HS-27A (cell line): ENCODE measurements at regions not wholly inside any gene's neighbourhood (a gene's known extent, or its start where the extent isn't known, plus 50 kb on each side); places are given as distances from the start of the nearest gene placed in this dataset.
"Not testable (repeated sequence)": the region's sequence is repeated elsewhere in the genome, so short reads cannot be mapped to it uniquely, and the experiment has no call there.

ENCODE experiments used
- DNase-seq: peaks from one replicate; pipeline ENCODE4 v3.0.0-alpha.2; 2012; ENCODE audit warnings: low read depth, missing footprints

DNA sequence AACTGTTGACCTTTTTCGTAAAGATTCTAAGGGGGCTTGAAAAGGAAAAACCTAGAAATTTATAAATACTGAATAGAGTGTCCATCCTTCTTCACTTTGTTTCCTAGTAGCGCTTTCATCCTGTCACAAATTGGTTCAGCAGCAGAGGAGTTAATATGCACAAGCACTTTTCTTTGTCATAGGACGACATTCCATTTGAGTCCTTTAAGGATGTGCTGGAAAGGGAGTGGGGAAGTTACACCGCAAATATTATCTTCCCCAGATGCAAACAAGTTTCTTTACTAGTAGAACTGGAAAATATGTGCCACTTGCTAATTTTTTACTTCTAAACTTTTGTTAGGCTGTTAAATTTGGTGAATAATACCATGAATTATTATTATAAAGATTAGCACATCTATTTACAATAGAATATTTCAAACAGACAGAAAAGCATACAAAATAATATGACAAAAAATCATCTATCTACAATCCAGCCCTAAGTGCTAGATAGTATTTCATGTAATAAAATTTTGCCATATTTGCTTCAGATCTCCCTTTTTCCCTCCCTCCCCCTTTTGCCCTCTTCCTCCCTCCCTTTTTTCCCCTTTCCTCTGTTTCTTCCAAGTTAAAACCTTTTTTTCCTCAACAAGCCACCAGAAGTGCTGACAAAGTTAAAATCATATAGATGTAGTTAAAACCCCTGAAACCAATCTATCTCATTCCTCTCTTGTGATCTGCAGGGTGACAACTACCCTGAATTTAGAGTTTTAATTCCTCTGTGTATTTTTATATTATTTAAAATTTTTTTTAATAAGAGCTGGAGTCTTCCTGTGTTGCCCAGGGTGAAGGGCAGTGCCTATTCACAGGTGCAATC lies 50.5 kb upstream of the MAP4K3 start:
- no peak for DNase-seq

GRCh38 chr2:39488450-39488849 lies 51.4 kb upstream of the MAP4K3 start:
- DNase-seq: no peak

DNA sequence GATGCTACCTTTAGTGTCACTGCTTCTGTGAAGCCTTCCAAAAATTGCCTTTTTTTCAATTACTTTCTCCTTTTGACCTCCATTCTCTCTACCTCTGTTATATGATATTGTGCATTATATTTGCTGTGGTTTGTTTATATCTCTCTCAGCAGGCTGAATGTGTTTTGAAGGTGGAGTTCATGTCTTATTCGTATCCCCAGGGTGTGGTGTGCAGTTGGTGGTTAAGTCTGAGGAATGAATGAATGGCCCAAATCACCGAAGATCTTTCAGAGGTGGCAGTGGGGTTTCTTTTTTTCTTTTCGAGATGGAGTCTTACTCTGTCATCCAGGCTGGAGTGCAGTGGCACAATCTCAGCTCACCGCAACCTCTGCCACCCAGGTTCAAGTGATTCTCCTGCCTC lies 53.5 kb upstream of the MAP4K3 start:
- DNase-seq: no peak

- DNase-seq: no peak
Measured at GRCh38 chr2:39491653-39492052, 54.6 kb upstream of the MAP4K3 start.

DNA sequence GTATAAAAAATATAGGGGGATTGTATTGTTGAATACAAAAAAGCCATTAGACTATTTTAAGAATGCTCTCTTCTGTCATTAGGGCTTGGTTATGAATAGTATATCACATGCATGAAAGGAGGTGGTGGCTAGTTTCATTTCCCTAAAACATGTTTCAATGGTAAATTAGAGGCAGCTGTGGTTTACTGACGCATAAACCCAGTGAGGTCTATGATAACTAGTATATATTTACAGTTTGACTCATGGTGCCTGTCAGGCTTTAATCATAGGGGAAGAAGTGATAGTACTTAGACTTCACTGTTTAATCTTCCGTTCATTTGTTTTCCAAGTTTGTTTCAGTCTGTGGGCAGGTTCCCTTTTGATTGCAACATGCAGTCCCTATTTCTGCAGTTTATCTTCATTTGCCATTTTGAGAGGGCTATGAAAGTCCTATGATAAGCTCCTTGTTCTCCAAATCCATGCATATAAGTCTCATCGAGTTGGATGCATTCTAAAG lies 55.1 kb upstream of the MAP4K3 start:
- DNase-seq: no peak

- no peak for DNase-seq
Measured at GRCh38 chr2:39492716-39493115, 55.6 kb upstream of the MAP4K3 start.

GRCh38 chr2:39494784-39495251 lies 57.7 kb upstream of the MAP4K3 start:
- peak; percentile 82 for DNase-seq

- no peak for DNase-seq
Measured at GRCh38 chr2:39497082-39497801, 60.2 kb upstream of the MAP4K3 start.

- not testable (repeated sequence) for DNase-seq
Measured at GRCh38 chr2:39498176-39498575, 61.1 kb upstream of the MAP4K3 start.

GRCh38 chr2:39498786-39499185 lies 61.7 kb upstream of the MAP4K3 start:
- no peak for DNase-seq

GRCh38 chr2:39499336-39499735 lies 62.3 kb upstream of the MAP4K3 start:
- no peak for DNase-seq

DNA sequence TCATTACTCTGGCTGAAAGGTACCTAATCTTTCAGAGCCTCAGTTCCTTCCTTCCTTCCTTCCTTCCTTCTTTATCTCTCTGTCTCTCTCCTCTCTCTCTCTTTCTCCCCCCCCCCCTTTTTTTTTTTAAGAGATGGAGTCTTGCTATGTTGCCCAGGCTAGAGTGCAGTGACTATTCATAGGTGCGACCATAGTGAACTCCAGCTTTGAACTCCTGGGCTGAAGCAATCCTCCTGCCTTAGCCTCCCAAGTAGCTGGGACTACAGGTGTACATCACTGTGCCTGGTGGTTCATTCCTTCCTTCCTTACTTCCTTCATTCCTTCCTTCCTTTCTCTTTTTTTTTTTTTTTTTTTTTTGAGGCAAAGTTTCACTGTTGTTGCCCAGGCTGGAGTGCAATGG lies 64.3 kb upstream of the MAP4K3 start:
- no peak for DNase-seq

DNA sequence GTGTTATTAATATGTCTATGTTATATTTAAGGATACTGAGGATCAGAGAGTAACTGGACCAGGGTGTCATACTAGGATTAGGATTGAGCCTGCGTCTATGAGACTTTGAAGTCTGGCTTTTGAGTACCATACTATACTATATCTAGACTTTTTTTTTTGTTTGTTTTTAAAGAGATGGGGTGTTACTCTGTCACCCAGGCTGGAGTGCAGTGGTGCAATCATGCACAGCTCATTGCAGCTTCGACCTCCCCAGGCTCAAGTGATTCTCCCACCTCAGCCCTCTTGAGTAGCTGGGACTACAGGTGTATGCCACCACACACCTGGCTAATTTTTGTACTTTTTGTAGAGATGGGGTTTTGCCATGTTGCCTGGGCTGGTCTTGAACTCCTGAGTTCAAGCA lies 66.2 kb upstream of the MAP4K3 start:
- DNase-seq: no peak

DNA sequence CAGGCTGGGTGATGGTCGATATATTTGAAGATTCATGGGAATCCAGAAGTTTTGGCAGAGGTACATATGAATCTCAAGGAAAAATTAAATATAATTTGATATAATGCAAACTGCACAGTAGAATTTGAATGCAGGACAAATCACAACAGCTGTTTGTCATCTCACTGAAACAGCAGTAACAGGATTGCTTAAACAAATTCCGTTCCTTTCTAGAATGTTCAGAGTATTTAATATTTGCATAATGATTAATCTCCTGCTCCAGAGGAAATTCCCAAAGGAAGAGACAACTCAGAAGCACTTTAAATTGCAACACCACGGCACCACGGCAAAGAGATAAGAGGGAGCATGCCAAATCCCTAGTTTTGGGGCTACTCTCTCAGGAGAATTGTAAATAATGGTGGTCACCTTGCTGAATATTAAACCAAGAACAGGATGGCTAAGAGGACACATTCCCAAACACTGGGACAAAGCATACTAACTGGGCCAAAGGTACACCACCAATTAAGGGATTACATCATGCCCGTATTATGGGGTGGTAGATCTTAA lies 67.8 kb upstream of the MAP4K3 start:
- DNase-seq: no peak

DNA sequence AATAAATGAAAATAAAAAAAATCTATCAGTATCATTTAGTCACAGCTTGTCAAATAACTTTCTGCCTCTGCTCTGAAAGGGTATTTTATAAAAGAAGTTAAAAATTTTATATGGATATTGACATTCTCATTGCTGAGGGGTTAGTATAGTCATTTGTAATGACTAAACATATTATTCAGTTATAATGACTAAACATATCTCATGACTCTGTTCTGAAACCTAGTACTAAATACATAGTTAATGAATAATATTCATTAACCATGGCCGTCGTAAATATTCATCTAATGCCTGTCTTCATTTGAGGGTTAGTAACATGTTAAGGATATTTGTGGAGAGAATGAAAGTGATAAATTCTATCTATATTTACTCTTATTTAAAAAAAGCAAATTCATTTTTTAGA lies 69.1 kb upstream of the MAP4K3 start:
- no peak for DNase-seq

GRCh38 chr2:39508198-39508597 lies 71.1 kb upstream of the MAP4K3 start:
- no peak for DNase-seq

DNA sequence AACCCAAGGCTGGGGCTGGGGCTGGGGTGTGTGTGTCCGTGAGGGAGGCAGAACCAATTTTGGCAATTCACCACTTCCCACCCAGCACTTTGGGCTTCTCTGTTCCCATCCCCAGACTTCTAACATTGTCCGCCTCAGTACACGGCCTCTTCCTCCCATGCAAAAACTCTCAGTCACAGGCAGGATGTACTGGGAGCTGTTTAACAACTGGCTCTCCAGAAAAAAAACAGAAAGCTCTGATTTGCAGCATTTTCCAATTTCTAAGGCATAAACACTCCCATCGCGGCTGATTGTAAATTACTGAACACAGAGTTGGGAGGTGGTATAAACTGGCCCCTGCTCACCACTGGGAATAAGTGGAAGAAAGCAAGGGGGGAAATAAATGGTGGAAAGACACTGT lies 73.1 kb upstream of the MAP4K3 start:
- no peak for DNase-seq

GRCh38 chr2:39511219-39511604 lies 74.1 kb upstream of the MAP4K3 start:
- no peak for DNase-seq

- no peak for DNase-seq
Measured at GRCh38 chr2:39511605-39512433, 74.7 kb upstream of the MAP4K3 start.

DNA sequence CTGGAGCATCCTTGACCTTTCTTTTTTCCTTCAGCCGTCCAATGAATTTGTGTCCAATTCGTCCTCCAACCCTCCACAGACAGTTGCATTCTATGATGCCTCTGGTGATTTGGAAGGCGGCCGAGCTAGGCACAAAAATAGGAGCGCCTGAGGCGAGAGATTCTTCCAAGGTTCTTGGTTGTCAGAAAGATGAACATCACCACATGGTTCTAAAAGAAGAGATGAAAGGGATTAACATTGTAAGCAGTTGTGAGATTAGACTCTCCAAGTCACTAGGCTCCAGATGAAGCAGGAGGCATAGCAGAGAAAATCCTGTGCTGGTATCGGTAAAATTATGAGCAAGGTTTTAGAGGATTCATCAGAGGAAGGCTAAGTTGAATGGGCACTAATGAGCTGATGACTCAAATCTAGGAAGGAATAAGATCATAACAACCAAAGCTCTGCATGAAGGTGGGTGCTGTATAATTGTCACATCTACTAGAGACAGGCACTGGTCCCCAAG lies 75.4 kb upstream of the MAP4K3 start:
- DNase-seq: no peak

DNA sequence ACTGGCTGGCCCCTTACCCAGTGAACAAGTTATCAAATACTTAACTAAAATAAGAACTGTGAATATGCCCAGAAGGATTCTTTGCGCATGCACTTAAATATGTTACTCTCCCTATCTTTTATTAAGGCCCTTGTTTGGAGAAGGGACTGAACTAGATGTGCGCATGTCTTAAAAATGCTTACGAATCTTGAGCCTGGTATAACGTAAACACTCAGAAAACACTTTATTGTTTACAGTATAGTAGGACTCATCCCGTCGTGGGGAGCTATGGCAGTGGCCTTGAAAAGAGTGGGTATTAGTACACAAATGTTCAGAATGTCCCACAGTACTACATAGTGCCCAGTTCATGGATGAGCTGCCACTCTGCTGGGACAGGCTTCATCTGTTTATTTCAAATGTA lies 75.9 kb upstream of the MAP4K3 start:
- DNase-seq: no peak

DNA sequence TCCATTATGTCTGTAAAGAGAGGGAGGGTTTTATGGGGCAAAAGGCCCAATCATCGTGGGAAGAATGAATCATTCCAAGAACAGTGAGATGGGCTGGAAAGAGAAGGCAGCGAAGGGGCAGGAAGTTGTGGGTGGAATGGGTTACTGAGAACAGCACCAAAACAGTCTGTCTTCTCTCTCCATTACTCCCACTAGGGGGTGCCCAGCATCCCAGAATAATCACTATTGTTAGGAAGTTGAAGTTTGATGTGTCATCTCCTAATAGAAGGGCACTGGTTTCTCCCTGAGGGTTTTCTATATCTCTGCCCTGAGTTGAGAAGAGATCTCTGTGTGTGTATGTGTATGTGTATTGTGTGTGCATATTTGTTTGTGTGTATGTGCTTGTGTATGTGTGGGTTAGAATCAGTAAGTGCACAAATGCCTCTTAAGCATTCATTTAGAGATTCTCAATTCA lies 76.6 kb upstream of the MAP4K3 start:
- DNase-seq: peak; percentile 77
